ENCODE measurements at regions not wholly inside any gene's neighbourhood (a gene's known extent, or its start where the extent isn't known, plus 50 kb on each side); places are given as distances from the start of the nearest gene placed in this dataset.

DNA sequence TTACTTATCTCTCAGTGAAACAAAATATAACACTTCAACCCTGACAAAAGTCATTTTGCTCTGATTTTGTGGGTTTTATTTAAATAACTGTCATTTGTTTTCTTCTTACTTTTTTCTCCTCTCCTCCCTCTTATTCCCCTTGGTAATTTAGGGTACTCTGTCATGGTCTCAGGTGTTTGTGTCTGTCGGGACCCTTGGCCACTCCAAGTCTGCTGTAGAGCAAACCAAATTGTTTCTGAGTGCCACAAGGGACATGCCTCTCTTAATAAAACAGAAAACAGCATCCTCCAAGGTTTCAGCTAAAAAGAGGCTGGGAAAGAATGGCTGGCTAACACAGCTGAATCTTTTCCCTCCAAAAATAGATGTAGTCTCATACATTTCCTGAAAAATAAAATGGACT is 573.1 kb upstream of the KLF12 start:
- H3K4me3 ChIP-seq (ENCODE audit: low read depth, low read length) = no peak overlapping the region
- TF ChIP-seq, protein P1, sequence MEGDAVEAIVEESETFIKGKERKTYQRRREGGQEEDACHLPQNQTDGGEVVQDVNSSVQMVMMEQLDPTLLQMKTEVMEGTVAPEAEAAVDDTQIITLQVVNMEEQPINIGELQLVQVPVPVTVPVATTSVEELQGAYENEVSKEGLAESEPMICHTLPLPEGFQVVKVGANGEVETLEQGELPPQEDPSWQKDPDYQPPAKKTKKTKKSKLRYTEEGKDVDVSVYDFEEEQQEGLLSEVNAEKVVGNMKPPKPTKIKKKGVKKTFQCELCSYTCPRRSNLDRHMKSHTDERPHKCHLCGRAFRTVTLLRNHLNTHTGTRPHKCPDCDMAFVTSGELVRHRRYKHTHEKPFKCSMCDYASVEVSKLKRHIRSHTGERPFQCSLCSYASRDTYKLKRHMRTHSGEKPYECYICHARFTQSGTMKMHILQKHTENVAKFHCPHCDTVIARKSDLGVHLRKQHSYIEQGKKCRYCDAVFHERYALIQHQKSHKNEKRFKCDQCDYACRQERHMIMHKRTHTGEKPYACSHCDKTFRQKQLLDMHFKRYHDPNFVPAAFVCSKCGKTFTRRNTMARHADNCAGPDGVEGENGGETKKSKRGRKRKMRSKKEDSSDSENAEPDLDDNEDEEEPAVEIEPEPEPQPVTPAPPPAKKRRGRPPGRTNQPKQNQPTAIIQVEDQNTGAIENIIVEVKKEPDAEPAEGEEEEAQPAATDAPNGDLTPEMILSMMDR (IDR thresholded peaks at IDR 0.05; ENCODE audit: control insufficient read depth, extremely low read depth, insufficient read depth) = no peak
- no peak for DNase-seq (ENCODE audit: low read depth)

DNA sequence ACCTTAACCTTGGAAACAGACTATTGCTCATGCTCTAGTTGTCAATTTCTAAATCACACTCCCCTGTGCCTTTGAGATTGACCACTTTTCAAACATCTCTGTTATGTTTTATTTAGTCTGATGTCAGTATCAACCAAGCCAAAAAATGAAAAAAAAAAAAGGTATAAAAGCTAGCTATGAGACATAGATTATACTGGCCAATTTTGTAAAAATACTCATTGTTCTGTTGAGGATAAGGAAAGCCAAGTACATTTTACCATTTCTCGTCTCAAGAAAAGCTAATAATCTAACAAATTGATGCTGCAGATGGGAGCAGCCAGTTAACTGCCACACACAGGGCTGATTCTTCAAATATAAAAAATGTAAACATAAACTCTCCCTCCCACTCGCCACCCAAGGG is 572.6 kb upstream of the KLF12 start:
- no peak for DNase-seq (ENCODE audit: low read depth)
- TF ChIP-seq, protein P1 (IDR thresholded peaks at IDR 0.05; ENCODE audit: control insufficient read depth, extremely low read depth, insufficient read depth) = no peak
- H3K4me3 ChIP-seq (ENCODE audit: low read depth, low read length) = no peak overlapping the region

DNA sequence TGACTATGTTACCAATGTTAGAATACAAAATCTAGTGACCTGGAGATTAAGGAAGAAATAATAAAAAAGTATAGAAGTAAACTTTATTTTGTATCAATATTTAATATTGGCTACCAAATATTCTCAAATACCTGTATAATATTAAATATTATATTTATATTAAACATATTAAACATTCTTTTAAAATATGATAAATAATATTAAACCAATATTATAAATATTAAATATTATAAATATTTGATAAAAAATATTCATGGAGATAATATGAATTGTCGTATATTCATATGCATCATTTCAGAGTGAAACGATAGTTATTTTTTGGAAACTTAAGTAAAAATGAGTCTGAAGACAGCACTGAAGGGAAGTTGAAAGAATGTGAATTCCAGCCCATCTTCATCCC is 571.2 kb upstream of the KLF12 start:
- DNase-seq (ENCODE audit: low read depth) = no peak
- TF ChIP-seq, protein P1 (IDR thresholded peaks at IDR 0.05; ENCODE audit: control insufficient read depth, extremely low read depth, insufficient read depth) = no peak
- H3K4me3 ChIP-seq (ENCODE audit: low read depth, low read length) = no peak overlapping the region

DNA sequence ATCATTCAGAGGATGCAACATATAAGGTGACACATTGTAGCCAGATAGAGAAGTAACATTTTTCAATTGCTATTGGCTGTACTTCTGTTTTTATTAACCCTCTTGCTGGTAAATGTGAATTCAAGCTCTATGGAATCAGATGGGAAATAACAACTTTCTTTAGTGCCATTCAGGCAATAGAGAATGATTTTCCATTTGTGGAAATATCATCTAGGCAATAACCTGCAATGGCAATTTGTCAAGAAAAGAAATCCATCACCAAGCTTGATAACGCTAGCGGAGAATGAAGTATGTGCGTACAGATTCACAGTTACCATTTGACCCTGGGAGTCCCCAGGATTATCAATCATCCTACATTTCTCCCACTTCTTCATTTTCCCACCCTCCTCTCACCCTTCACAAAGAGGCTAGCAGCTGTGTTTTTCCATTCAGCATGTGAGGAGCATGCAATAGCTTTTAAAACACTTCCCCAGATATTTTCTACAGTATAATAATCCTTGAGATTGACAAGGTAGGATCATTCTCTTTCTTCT is 569.7 kb upstream of the KLF12 start:
- TF ChIP-seq, protein P1 (IDR thresholded peaks at IDR 0.05; ENCODE audit: control insufficient read depth, extremely low read depth, insufficient read depth) = no peak
- no peak for DNase-seq (ENCODE audit: low read depth)

DNA sequence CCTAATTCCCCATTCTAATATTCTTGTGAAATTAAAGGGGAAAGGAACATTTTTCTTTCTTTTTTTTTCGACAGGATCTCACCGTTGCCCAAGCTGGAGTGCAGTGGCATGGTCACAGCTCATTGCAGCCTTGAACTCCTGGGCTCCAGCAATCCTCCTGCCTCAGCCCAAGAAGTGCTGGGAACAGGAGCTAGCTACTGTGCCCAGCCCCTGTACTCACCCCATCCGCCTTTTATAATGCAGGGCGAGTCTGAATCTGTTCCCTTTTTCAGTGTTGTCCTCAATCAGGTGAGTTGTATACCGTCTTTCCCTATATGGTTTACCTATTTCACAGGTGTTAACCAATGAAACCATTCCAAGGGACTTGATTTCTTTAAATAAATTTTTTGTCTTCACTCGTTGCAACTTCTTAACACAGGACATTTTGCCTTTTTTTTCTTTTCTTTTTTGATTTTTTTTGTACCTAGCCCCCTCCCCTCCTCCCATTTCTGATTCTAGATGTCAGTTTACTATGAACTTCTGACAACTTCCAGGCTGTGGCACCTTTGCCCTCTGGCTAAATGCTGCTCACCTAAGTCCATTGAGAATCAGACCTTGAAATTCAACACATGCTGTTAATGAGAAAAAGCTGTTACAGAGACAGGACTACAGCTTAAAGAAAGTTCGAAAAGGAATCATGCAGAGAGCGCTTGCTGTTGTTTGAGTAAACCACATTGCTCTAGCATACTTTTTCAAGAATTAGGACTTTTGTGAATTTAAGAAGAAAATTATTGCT is 562.1 kb upstream of the KLF12 start:
- DNase-seq (ENCODE audit: low read depth) = no peak
- TF ChIP-seq, protein P1 (IDR thresholded peaks at IDR 0.05; ENCODE audit: control insufficient read depth, extremely low read depth, insufficient read depth) = no peak
- no peak overlapping the region for H3K4me3 ChIP-seq (ENCODE audit: low read depth, low read length)

More for the DNA sequence above, 569.7 kb upstream of the KLF12 start:
- H3K4me3 ChIP-seq (ENCODE audit: low read depth, low read length) = no peak overlapping the region

DNA sequence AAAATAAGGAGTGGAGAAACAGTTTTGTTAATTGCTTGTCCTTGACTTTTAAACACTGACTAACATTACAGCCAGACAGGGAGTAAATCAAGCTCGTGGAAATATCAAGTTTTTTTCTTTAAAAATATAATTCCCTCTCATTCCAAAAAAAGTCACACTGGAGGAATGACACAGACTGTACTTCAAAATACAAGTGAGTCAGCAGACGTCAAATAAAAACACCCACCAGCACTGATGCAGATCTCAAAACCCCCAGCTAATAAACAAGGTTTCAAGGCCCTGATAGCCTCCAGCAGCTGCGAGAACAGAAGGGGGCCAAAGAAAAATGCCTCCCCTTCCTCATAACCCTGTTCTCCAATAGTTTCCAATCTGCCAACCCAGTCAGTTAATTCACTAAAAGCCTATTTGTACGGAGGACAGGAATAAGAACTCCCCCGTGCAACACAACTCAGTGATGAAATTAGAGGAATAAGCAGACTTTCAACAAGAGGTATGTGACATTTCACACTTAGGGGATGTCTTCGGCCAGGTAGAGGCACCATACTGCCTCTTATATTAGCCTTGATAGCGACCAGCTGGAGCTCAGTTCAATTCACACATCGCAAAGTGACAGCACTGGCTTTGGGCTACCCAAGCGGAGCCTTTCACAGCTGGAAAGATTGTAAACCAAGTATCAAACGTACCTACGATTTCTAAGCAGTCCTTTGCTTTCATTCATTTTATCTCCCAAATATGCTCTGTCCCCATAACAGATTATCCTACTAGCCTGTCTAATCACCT is 561.0 kb upstream of the KLF12 start:
- H3K4me3 ChIP-seq (ENCODE audit: low read depth, low read length) = no peak overlapping the region
- TF ChIP-seq, protein P1 (IDR thresholded peaks at IDR 0.05; ENCODE audit: control insufficient read depth, extremely low read depth, insufficient read depth) = no peak
- DNase-seq (ENCODE audit: low read depth) = no peak

Data from LNCaP clone FGC (cell line).